Neural cell (in vitro differentiated cells): ENCODE measurements at regions not wholly inside any gene's neighbourhood (a gene's known extent, or its start where the extent isn't known, plus 50 kb on each side); places are given as distances from the start of the nearest gene placed in this dataset.

Experiments used
- H2AFZ ChIP-seq: fragments of 200-600, 300-800 bp; sonication (generic), shearing (Covaris generic); 2 replicates; pipeline ENCODE4 v1.6.0; 2014; ENCODE audit warnings: low read depth, mild to moderate bottlenecking, antibody characterized with exemption, low read length, moderate library complexity
- H3F3A ChIP-seq: fragments of 200-600 bp; shearing (Covaris generic); 2 replicates; pipeline ENCODE4 v1.6.1; 2016; ENCODE audit warnings: mild to moderate bottlenecking, moderate library complexity, mixed read lengths, antibody characterized with exemption, low read length; ENCODE audit not compliant: insufficient read depth, poor library complexity, severe bottlenecking
- H3K27ac ChIP-seq: fragments of 200-600, 300-800 bp; sonication (generic), shearing (Covaris generic); 2 replicates; pipeline ENCODE4 v1.5.1; 2014; ENCODE audit warnings: mild to moderate bottlenecking, low read length, moderate library complexity
- H3K27me3 ChIP-seq: fragments of 300-800, 200-600 bp; sonication (generic), shearing (Covaris generic); 2 replicates; pipeline ENCODE4 v1.6.0; 2014; ENCODE audit warnings: mild to moderate bottlenecking, low read depth, low read length, moderate library complexity; ENCODE audit not compliant: insufficient read depth
- H3K36me3 ChIP-seq: fragments of 300-800, 200-600 bp; sonication (generic), shearing (Covaris generic); 2 replicates; pipeline ENCODE4 v1.5.1; 2014; ENCODE audit warnings: mild to moderate bottlenecking, antibody characterized with exemption, low read length, moderate library complexity; ENCODE audit not compliant: insufficient read depth
- H3K4me2 ChIP-seq: fragments of 300-800, 200-600 bp; sonication (generic), shearing (Covaris generic); 2 replicates; pipeline ENCODE4 v1.6.0; 2014; ENCODE audit warnings: mild to moderate bottlenecking, low read length
- H3K4me3 ChIP-seq: fragments of 300-800, 200-600 bp; sonication (generic), shearing (Covaris generic); 2 replicates; pipeline ENCODE4 v1.5.1; 2014; ENCODE audit warnings: mild to moderate bottlenecking, low read length, moderate library complexity
- H3K79me2 ChIP-seq: fragments of 200-600 bp; shearing (Covaris generic); replicated peaks from 2 replicates; pipeline ENCODE4 v1.6.0; 2014; ENCODE audit warnings: mild to moderate bottlenecking, low read length, moderate library complexity; ENCODE audit not compliant: insufficient read depth
- H3K9ac ChIP-seq: fragments of 300-800, 200-600 bp; sonication (generic), shearing (Covaris generic); 2 replicates; pipeline ENCODE4 v1.6.1; 2016; ENCODE audit warnings: mild to moderate bottlenecking, low read length, mixed read lengths
- H3K9me2 ChIP-seq: fragments of 200-600 bp; shearing (Covaris generic); 2 replicates; pipeline ENCODE4 v1.6.1; 2016; ENCODE audit warnings: mild to moderate bottlenecking, low read length, mixed read lengths; ENCODE audit not compliant: insufficient read depth
- H3K9me3 ChIP-seq: fragments of 200-600, 300-800 bp; sonication (generic), shearing (Covaris generic); 2 replicates; pipeline ENCODE4 v1.6.1; 2016; ENCODE audit warnings: mild to moderate bottlenecking, mixed run types, low read length, moderate library complexity, mixed read lengths
- H4K20me1 ChIP-seq: fragments of 200-600 bp; shearing (Covaris generic); 2 replicates; pipeline ENCODE4 v1.6.1; 2016; ENCODE audit warnings: mild to moderate bottlenecking, mixed run types; ENCODE audit not compliant: insufficient read depth
- EP300 ChIP-seq: fragments of 450-650 bp; conservative IDR thresholded peaks from 2 replicates; pipeline ENCODE4 v1.6.1; 2014; ENCODE audit warnings: antibody characterized with exemption, mild to moderate bottlenecking, moderate library complexity; ENCODE audit not compliant: poor library complexity, severe bottlenecking
- EZH2 ChIP-seq: fragments of 200-600, 300-800 bp; shearing (Covaris generic), sonication (generic); IDR thresholded peaks from 2 replicates; pipeline ENCODE4 v1.6.1; 2014; ENCODE audit warnings: antibody characterized with exemption, low read length, borderline replicate concordance, mild to moderate bottlenecking; ENCODE audit not compliant: insufficient read depth, poor library complexity, severe bottlenecking
- MXI1 ChIP-seq: fragments of 450-650 bp; conservative IDR thresholded peaks from 2 replicates; pipeline ENCODE4 v1.6.1; 2014; ENCODE audit warnings: antibody characterized with exemption, mild to moderate bottlenecking; ENCODE audit not compliant: poor library complexity, severe bottlenecking
- POLR2AphosphoS5 ChIP-seq: IDR thresholded peaks from 2 replicates; pipeline ENCODE4 v1.6.1; 2012
- RAD21 ChIP-seq: fragments of 450-650 bp; conservative IDR thresholded peaks from 2 replicates; pipeline ENCODE4 v1.6.1; 2014; ENCODE audit warnings: antibody characterized with exemption, mild to moderate bottlenecking, moderate library complexity
- SMC3 ChIP-seq: fragments of 450-650 bp; conservative IDR thresholded peaks from 2 replicates; pipeline ENCODE4 v1.6.1; 2014; ENCODE audit warnings: antibody characterized with exemption, mild to moderate bottlenecking, moderate library complexity; ENCODE audit not compliant: poor library complexity
- TAF1 ChIP-seq: IDR thresholded peaks from 2 replicates; pipeline ENCODE4 v1.6.1; 2012; ENCODE audit warnings: low read depth
- TF ChIP-seq, protein P1 (sequence below): IDR thresholded peaks from 2 replicates; pipeline ENCODE4 v1.6.1; 2012; ENCODE audit warnings: borderline replicate concordance
- TF ChIP-seq, protein P2 (sequence below): fragments of 450-650 bp; IDR thresholded peaks from 2 replicates; pipeline ENCODE4 v1.5.1; 2014; ENCODE audit warnings: antibody characterized with exemption, mild to moderate bottlenecking, moderate library complexity; ENCODE audit not compliant: poor library complexity, severe bottlenecking

DNA sequence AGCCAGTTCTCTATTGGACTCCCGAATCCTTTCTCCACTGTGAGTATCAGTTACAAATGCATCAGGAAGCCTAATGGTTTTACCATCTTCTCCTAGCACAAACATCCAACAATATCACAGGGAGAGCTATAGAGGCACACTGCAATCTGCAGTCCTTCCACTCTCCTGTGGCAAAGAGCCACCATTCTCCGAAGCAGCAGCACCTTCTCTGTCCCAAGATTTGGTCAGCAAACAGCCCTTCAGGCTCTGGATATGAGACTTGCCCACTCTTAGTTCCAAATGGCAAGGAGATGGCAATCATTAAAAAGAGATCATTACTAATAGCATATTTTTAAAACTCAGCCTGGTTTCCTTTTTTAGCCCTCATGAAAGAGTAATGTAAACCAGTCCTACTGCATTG is 223.4 kb downstream of the HS3ST3A1 start:
- H2AFZ ChIP-seq: no peak overlapping the region
- no peak overlapping the region for H3K4me2 ChIP-seq
- no peaks in the 10 kb centered on the region for H3K9me2 ChIP-seq

DNA sequence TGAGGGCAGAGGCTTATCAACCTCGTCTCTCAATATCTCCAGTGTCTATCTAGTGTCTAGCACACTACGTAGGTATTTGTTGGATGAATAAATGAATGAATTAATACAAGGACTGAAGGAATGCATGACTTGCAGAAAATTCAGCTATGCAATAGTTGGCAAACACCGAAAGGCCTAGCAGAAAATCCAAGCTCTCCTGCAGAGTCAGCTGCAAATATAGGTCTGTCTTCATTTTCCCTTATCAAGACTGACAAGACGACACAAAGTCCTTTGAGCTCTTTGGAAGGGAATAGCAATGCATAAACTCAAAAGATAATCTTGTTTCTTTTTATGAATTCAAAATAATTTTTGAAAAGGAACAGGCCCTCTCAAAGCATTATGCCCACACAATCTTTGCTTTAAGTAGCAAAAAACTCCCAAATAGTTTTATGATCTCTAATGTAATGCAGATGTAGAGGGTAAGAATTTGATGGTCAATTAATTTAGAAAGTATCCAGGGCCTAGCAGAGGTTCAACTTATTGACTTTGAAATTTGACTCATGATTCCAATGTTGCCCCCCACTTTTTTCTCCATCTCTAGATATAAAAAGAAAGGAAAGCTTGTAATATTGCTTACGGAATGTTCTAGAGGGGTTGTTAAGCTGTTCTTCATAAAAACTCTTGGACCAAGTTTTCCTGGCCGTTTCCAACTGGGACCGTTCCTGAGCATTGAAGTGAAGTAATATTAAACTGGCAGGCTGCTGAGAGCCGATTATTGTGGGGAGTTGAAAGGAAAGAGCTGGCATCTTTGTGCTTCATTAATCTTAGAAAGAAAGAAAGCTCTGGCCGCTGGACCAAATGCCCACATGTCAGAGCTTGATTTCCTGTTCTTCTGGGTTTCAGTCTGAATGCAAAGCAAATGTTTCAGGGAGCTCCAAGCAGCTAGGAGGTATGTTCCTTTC is 227.3 kb downstream of the HS3ST3A1 start:
- H3F3A ChIP-seq: no peaks in the 10 kb centered on the region
- H3K79me2 ChIP-seq: no peaks in the 10 kb centered on the region
- H3K27ac ChIP-seq: no peak overlapping the region
- H3K9me3 ChIP-seq: no peaks in the 10 kb centered on the region
- no peak overlapping the region for H3K4me2 ChIP-seq
- no peaks in the 10 kb centered on the region for H3K9me2 ChIP-seq
- no peaks in the 10 kb centered on the region for H3K27me3 ChIP-seq
- TF ChIP-seq EP300 (no peak), RAD21 (no peak)
- H4K20me1 ChIP-seq: no peaks in the 10 kb centered on the region
- H2AFZ ChIP-seq: no peak overlapping the region
- H3K9ac ChIP-seq: no peak overlapping the region
- H3K36me3 ChIP-seq: no peaks in the 10 kb centered on the region
- no peak overlapping the region for H3K4me3 ChIP-seq

More for the DNA sequence above, 223.4 kb downstream of the HS3ST3A1 start:
- H3K9me3 ChIP-seq: no peaks in the 10 kb centered on the region
- H3K36me3 ChIP-seq: no peaks in the 10 kb centered on the region
- H3K79me2 ChIP-seq: no peaks in the 10 kb centered on the region
- TF ChIP-seq SMC3: no peak
- TF ChIP-seq POLR2AphosphoS5: no peak
- no peak for TF ChIP-seq EZH2
- TF ChIP-seq, protein P1, sequence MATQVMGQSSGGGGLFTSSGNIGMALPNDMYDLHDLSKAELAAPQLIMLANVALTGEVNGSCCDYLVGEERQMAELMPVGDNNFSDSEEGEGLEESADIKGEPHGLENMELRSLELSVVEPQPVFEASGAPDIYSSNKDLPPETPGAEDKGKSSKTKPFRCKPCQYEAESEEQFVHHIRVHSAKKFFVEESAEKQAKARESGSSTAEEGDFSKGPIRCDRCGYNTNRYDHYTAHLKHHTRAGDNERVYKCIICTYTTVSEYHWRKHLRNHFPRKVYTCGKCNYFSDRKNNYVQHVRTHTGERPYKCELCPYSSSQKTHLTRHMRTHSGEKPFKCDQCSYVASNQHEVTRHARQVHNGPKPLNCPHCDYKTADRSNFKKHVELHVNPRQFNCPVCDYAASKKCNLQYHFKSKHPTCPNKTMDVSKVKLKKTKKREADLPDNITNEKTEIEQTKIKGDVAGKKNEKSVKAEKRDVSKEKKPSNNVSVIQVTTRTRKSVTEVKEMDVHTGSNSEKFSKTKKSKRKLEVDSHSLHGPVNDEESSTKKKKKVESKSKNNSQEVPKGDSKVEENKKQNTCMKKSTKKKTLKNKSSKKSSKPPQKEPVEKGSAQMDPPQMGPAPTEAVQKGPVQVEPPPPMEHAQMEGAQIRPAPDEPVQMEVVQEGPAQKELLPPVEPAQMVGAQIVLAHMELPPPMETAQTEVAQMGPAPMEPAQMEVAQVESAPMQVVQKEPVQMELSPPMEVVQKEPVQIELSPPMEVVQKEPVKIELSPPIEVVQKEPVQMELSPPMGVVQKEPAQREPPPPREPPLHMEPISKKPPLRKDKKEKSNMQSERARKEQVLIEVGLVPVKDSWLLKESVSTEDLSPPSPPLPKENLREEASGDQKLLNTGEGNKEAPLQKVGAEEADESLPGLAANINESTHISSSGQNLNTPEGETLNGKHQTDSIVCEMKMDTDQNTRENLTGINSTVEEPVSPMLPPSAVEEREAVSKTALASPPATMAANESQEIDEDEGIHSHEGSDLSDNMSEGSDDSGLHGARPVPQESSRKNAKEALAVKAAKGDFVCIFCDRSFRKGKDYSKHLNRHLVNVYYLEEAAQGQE: no peak
- no peak for TF ChIP-seq MXI1
- TF ChIP-seq RAD21: no peak
- TF ChIP-seq, protein P2, sequence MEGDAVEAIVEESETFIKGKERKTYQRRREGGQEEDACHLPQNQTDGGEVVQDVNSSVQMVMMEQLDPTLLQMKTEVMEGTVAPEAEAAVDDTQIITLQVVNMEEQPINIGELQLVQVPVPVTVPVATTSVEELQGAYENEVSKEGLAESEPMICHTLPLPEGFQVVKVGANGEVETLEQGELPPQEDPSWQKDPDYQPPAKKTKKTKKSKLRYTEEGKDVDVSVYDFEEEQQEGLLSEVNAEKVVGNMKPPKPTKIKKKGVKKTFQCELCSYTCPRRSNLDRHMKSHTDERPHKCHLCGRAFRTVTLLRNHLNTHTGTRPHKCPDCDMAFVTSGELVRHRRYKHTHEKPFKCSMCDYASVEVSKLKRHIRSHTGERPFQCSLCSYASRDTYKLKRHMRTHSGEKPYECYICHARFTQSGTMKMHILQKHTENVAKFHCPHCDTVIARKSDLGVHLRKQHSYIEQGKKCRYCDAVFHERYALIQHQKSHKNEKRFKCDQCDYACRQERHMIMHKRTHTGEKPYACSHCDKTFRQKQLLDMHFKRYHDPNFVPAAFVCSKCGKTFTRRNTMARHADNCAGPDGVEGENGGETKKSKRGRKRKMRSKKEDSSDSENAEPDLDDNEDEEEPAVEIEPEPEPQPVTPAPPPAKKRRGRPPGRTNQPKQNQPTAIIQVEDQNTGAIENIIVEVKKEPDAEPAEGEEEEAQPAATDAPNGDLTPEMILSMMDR: no peak
- TF ChIP-seq EP300: no peak
- TF ChIP-seq TAF1: no peak
- no peaks in the 10 kb centered on the region for H3F3A ChIP-seq
- H3K27ac ChIP-seq: no peak overlapping the region
- no peaks in the 10 kb centered on the region for H4K20me1 ChIP-seq
- no peak overlapping the region for H3K9ac ChIP-seq
- no peak overlapping the region for H3K4me3 ChIP-seq
- H3K27me3 ChIP-seq: no peaks in the 10 kb centered on the region
